GM19238 (cell line): ENCODE measurements at regions not wholly inside any gene's neighbourhood (a gene's known extent, or its start where the extent isn't known, plus 50 kb on each side); places are given as distances from the start of the nearest gene placed in this dataset.

ENCODE experiments used
- DNase-seq: peaks from one replicate; pipeline ENCODE4 v3.0.0; 2011; ENCODE audit warnings: low spot score; ENCODE audit not compliant: insufficient read length

GRCh38 chr10:6776170-6776569 is 196.1 kb upstream of the PRKCQ start:
- no peak for DNase-seq

- no peak for DNase-seq
These were observed 194.3 kb upstream of the PRKCQ start for GRCh38 chr10:6774406-6774805.

- DNase-seq = no peak
These were observed 191.3 kb upstream of the PRKCQ start for GRCh38 chr10:6771331-6771730.

- DNase-seq = no peak
These were observed 190.8 kb upstream of the PRKCQ start for GRCh38 chr10:6770846-6771245.

GRCh38 chr10:6769704-6770417 is 189.8 kb upstream of the PRKCQ start:
- DNase-seq = no peak

- DNase-seq = no peak
These were observed 186.2 kb upstream of the PRKCQ start for GRCh38 chr10:6766131-6766801.

GRCh38 chr10:6763423-6763822 is 183.3 kb upstream of the PRKCQ start:
- no peak for DNase-seq

- DNase-seq = no peak
These were observed 182.9 kb upstream of the PRKCQ start for GRCh38 chr10:6763001-6763400.

GRCh38 chr10:6759961-6760360 is 179.9 kb upstream of the PRKCQ start:
- DNase-seq = no peak

- DNase-seq = no peak
These were observed 177.1 kb upstream of the PRKCQ start for GRCh38 chr10:6757158-6757557.

- DNase-seq = no peak
These were observed 176.6 kb upstream of the PRKCQ start for GRCh38 chr10:6756716-6757115.

- DNase-seq = no peak
These were observed 175.8 kb upstream of the PRKCQ start for GRCh38 chr10:6755781-6756460.

- no peak for DNase-seq
These were observed 173.6 kb upstream of the PRKCQ start for GRCh38 chr10:6753644-6754043.

- DNase-seq = no peak
These were observed 171.3 kb upstream of the PRKCQ start for GRCh38 chr10:6751363-6751762.

GRCh38 chr10:6748981-6749635 is 169.0 kb upstream of the PRKCQ start:
- no peak for DNase-seq

GRCh38 chr10:6748029-6748428 is 168.0 kb upstream of the PRKCQ start:
- DNase-seq = no peak

GRCh38 chr10:6746782-6747181 is 166.7 kb upstream of the PRKCQ start:
- no peak for DNase-seq

GRCh38 chr10:6743291-6743849 is 163.3 kb upstream of the PRKCQ start:
- DNase-seq = no peak

GRCh38 chr10:6741541-6741941 is 161.5 kb upstream of the PRKCQ start:
- DNase-seq = no peak

GRCh38 chr10:6739530-6740174 is 159.6 kb upstream of the PRKCQ start:
- no peak for DNase-seq

GRCh38 chr10:6738112-6738768 is 158.2 kb upstream of the PRKCQ start:
- no peak for DNase-seq
